ENCODE measurements at regions not wholly inside any gene's neighbourhood (a gene's known extent, or its start where the extent isn't known, plus 50 kb on each side); places are given as distances from the start of the nearest gene placed in this dataset.

- TF ChIP-seq, protein P1, sequence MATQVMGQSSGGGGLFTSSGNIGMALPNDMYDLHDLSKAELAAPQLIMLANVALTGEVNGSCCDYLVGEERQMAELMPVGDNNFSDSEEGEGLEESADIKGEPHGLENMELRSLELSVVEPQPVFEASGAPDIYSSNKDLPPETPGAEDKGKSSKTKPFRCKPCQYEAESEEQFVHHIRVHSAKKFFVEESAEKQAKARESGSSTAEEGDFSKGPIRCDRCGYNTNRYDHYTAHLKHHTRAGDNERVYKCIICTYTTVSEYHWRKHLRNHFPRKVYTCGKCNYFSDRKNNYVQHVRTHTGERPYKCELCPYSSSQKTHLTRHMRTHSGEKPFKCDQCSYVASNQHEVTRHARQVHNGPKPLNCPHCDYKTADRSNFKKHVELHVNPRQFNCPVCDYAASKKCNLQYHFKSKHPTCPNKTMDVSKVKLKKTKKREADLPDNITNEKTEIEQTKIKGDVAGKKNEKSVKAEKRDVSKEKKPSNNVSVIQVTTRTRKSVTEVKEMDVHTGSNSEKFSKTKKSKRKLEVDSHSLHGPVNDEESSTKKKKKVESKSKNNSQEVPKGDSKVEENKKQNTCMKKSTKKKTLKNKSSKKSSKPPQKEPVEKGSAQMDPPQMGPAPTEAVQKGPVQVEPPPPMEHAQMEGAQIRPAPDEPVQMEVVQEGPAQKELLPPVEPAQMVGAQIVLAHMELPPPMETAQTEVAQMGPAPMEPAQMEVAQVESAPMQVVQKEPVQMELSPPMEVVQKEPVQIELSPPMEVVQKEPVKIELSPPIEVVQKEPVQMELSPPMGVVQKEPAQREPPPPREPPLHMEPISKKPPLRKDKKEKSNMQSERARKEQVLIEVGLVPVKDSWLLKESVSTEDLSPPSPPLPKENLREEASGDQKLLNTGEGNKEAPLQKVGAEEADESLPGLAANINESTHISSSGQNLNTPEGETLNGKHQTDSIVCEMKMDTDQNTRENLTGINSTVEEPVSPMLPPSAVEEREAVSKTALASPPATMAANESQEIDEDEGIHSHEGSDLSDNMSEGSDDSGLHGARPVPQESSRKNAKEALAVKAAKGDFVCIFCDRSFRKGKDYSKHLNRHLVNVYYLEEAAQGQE (IDR thresholded peaks at IDR 0.05; ENCODE audit: insufficient read depth in 1 of 2, low read depth in 2 of 2, low read length in 2 of 2), result no peak
- no peak for TF ChIP-seq POLR2AphosphoS5 (IDR thresholded peaks at IDR 0.05; ENCODE audit: low read depth, low read length)
Observed at GRCh38 chr13:44304433-44304725, 69.2 kb upstream of the SERP2 start.

Measured in PFSK-1 (cell line).